Right lobe of liver (tissue), 4 donors: ENCODE measurements at regions not wholly inside any gene's neighbourhood (a gene's known extent, or its start where the extent isn't known, plus 50 kb on each side); places are given as distances from the start of the nearest gene placed in this dataset.

ENCODE experiments used
- POLR2A ChIP-seq: fragments of 450-650 bp; IDR thresholded peaks from one replicate; pipeline ENCODE4 v1.6.1; 2017; ENCODE audit warnings: antibody characterized with exemption, mild to moderate bottlenecking
- TF ChIP-seq, protein P1 (sequence below), 4 donors: fragments of 200-600 bp in 3 of 4; fragments of 450-650 bp in 1 of 4; IDR thresholded peaks; one replicate each; pipeline versions ENCODE4 v1.5.1 to v1.8.0; 2016 to 2022; ENCODE audit warnings: antibody characterized with exemption in 4 of 4, mild to moderate bottlenecking in 2 of 4
- donor health status: DM: no; HTN: no; CAD: no.
- donor health status: DM: no; HTN: no; CAD: no.
- donor health status: DM: no; HTN: yes; CAD: no.

- TF ChIP-seq, protein P1, sequence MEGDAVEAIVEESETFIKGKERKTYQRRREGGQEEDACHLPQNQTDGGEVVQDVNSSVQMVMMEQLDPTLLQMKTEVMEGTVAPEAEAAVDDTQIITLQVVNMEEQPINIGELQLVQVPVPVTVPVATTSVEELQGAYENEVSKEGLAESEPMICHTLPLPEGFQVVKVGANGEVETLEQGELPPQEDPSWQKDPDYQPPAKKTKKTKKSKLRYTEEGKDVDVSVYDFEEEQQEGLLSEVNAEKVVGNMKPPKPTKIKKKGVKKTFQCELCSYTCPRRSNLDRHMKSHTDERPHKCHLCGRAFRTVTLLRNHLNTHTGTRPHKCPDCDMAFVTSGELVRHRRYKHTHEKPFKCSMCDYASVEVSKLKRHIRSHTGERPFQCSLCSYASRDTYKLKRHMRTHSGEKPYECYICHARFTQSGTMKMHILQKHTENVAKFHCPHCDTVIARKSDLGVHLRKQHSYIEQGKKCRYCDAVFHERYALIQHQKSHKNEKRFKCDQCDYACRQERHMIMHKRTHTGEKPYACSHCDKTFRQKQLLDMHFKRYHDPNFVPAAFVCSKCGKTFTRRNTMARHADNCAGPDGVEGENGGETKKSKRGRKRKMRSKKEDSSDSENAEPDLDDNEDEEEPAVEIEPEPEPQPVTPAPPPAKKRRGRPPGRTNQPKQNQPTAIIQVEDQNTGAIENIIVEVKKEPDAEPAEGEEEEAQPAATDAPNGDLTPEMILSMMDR (IDR thresholded peaks at IDR 0.05), result no peak
- TF ChIP-seq POLR2A, result no peak
These were observed 815.8 kb downstream of the MAFB start for GRCh38 chr20:39873286-39873685.
